Iris pigment epithelial cell (primary cell): ENCODE measurements at regions not wholly inside any gene's neighbourhood (a gene's known extent, or its start where the extent isn't known, plus 50 kb on each side); places are given as distances from the start of the nearest gene placed in this dataset.
A peak's percentile ranks its signal among the peaks of the same experiment; 100 is the strongest.

ENCODE experiments used
- DNase-seq: peaks from one replicate; pipeline ENCODE4 v3.0.0-alpha.2; 2011; ENCODE audit warnings: low read depth

- no peak for DNase-seq
Measured at GRCh38 chr6:4295783-4296155, 160.4 kb upstream of the ECI2 start.

GRCh38 chr6:4295058-4295782 is 159.8 kb upstream of the ECI2 start:
- DNase-seq: no peak

DNA sequence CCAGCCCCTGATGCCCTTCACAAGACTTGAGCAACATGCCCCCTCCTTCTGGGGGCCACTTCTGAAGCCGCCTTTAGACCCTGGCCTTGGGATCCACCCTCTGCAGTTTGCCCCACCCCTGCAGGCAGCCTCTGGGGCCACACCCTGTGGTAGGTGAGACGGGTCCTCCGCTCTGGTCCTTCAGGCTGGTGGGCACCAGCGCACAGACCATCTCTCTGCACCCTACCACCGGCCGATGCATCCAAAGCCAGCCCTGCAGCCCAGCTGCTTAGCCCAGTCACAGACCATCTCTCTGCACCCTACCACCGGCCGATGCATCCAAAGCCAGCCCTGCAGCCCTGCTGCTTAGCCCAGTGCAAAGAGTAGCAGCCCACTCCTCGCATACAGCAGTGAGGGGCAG is 159.3 kb upstream of the ECI2 start:
- no peak for DNase-seq

GRCh38 chr6:4291453-4292403 is 156.4 kb upstream of the ECI2 start:
- DNase-seq: peak; percentile 84

GRCh38 chr6:4289770-4290320 is 154.5 kb upstream of the ECI2 start:
- no peak for DNase-seq

GRCh38 chr6:4287811-4288244 is 152.5 kb upstream of the ECI2 start:
- DNase-seq: no peak

DNA sequence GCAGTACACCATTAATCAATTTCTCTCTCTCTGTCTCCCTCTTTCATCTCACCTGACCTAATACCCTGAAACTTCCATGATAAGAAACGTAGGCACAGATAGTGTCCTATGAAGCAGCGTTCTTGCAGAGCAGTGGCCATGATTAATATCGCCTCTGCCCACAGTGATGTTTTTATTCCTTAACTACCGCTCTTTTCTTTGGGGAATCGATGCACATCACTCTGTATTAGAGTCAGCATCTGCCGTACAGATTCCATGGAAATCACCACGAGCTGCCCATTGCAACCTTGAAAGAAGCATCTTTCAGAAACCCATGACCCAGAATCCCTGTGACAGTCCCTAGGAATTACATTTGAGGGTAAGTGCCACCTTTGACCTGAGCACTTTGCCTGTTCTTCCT is 152.0 kb upstream of the ECI2 start:
- DNase-seq: no peak

GRCh38 chr6:4282926-4283325 is 147.6 kb upstream of the ECI2 start:
- DNase-seq: no peak

DNA sequence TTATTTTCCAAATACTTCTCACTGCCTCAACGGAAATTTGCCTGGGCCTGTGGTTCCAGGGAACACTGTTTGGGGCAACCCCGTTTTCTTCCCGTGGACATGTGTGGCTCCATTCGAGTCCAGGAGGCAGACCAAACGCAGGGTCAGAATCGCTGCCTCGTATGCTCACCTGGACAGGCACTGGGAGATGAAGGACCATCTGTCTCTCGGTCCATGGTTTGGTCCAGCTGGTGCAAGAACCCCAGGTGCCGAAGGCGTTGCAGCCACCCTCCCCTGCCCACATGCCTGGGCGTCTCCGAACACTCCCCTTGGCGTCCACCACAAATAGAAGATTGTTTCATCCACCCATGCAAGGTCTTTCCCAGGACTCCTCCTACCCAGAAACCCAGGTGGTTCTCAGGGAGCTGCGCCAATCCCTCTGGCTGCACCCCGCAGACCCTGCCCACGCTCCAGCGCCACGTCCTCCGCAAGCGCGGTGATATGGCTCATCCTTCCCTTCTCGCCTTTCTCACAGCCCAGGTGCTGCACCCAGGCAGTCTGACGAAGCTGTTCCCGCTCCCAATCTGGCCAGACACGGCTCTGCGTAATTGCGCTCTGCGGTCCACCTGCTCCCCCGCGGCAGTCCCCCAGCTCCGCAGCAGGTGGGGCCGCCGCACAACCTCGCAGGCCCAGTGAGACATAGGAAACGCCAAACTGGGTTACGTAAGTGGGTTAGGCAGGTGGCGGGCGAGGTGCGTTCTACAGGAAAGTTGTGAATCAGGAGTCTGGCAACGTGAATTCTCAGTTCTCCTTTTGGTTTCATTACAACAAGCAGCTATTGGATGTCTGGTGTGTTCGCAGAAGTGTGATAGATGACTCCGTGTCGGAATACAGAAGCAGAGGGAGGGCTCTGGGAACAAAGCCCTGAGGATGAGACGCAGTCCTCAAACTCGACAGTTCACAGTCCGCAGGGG is 146.2 kb upstream of the ECI2 start:
- DNase-seq: peak; percentile 66

DNA sequence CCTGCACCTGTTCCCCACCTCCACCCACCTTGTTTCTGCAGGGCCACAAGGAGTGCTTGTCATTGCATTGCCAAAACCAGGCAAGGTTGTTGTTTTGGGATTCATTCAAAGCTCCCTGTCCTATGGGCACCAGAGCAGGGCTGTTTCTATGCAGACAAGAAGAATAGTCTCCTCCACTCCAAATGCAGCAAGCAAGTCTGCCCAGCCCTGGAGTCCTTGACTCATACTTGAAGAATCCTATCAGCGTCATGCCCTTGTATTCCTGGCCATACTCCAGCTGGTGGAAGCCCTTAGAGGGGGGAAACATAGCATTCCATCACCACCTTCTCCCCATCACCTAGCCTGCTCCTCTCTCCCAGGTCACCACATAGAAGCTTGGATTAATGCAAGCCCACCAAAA is 145.3 kb upstream of the ECI2 start:
- peak; percentile 95 for DNase-seq

- DNase-seq: peak; percentile 33
Measured at GRCh38 chr6:4280031-4280430, 144.7 kb upstream of the ECI2 start.

- peak; percentile 76 for DNase-seq
Measured at GRCh38 chr6:4274382-4275082, 139.2 kb upstream of the ECI2 start.

DNA sequence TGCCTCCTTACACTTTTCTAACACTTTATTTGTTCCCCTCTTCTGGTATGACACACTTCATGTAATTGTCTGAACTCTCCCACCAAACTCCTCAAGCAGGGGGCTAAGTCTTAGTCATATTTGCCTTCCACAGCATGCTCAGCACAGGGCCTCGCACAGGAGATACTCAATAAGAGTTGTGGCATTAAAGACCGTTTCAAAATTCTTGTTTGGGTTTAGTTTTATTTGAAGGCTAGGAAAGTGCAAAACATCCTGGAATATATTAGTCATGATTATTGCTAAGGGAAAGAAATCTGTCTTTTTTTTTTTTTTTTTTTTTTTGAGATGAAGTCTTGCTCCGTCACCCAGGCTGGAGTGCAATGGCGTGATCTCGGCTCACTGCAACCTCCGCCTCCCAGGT is 137.6 kb upstream of the ECI2 start:
- DNase-seq: peak; percentile 18

- peak; percentile 25 for DNase-seq
Measured at GRCh38 chr6:4271761-4272470, 136.5 kb upstream of the ECI2 start.

- DNase-seq: peak; percentile 65
Measured at GRCh38 chr6:4270776-4271175, 135.4 kb upstream of the ECI2 start.

GRCh38 chr6:4270001-4270400 is 134.6 kb upstream of the ECI2 start:
- DNase-seq: no peak

GRCh38 chr6:4268171-4268570 is 132.8 kb upstream of the ECI2 start:
- no peak for DNase-seq

GRCh38 chr6:4265740-4266139 is 130.4 kb upstream of the ECI2 start:
- DNase-seq: no peak

DNA sequence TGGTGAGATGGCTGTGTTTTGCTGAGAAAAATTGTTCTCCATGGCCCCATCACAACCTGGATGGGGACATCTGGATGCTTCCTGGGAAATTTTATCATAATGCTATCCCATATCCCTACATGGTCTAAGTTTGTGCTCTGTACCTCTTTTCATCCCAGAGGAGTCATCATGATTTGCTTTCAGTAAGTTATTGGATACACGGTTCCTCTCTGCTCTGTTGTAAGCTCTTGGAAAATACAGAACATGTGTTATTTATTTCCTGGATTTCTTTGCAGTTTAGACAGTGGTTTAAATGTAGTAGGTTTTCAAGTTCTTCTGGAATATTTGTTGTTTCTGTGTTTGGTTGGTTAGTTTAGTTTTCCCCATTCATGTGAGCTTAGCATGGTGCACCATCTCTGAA is 129.2 kb upstream of the ECI2 start:
- DNase-seq: no peak

- DNase-seq: peak; percentile 38
Measured at GRCh38 chr6:4264081-4264480, 128.7 kb upstream of the ECI2 start.

DNA sequence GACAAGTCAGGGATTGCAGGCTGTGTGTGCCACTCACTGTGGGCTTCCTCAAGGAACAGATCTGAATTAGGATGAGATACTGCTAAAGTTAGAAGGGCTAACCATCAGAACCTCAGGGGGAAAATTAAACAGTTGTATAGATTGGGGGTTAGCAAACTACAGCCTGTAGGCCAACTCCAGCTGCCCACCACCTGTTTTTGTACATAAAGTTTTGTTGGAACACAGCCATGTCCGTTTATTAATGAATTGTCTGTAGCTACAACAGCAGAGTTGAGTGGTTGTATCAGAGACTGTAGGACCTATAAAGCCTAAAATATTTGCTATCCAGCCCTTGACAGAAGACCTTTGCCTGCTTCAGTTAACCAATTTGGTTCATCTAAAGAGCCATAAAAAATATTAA is 127.2 kb upstream of the ECI2 start:
- no peak for DNase-seq
